ENCODE measurements at regions not wholly inside any gene's neighbourhood (a gene's known extent, or its start where the extent isn't known, plus 50 kb on each side); places are given as distances from the start of the nearest gene placed in this dataset.

DNA sequence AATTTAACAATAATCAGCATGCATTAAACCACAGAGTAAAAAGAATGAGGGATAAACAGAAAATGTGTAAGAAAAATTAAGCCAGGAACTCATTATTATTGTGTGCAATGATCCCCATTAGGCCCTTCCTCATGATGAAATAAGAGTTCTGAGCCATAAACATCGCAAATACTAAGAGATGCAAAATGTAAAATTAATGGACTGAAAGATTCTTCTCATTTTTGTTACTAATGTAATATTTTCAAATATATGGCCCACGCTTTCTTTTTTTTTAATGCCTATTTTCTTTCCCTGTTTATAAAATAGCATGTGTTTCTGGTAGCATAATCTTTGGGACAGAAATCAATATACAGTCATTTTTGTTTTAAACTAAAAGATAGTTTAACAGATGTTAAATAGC lies 281.0 kb downstream of the PDGFC start:
- TF ChIP-seq POLR2AphosphoS5 (IDR thresholded peaks at IDR 0.05; ENCODE audit: borderline replicate concordance, low read depth, low read length) (no peak), EZH2 (IDR thresholded peaks at IDR 0.05) (no peak), FOXP2 (optimal IDR thresholded peaks at IDR 0.05; ENCODE audit: control extremely low read depth, extremely low read length, insufficient read depth) (no peak)
